HK-2 (cell line): ENCODE measurements at regions not wholly inside any gene's neighbourhood (a gene's known extent, or its start where the extent isn't known, plus 50 kb on each side); places are given as distances from the start of the nearest gene placed in this dataset.
A peak's percentile ranks its signal among the peaks of the same experiment; 100 is the strongest.
"Not testable (repeated sequence)": the region's sequence is repeated elsewhere in the genome, so short reads cannot be mapped to it uniquely, and the experiment has no call there.

Experiments
- DNase-seq: peaks from one replicate; pipeline ENCODE4 v3.0.0-alpha.2; 2018; ENCODE audit not compliant: unreplicated experiment

DNA sequence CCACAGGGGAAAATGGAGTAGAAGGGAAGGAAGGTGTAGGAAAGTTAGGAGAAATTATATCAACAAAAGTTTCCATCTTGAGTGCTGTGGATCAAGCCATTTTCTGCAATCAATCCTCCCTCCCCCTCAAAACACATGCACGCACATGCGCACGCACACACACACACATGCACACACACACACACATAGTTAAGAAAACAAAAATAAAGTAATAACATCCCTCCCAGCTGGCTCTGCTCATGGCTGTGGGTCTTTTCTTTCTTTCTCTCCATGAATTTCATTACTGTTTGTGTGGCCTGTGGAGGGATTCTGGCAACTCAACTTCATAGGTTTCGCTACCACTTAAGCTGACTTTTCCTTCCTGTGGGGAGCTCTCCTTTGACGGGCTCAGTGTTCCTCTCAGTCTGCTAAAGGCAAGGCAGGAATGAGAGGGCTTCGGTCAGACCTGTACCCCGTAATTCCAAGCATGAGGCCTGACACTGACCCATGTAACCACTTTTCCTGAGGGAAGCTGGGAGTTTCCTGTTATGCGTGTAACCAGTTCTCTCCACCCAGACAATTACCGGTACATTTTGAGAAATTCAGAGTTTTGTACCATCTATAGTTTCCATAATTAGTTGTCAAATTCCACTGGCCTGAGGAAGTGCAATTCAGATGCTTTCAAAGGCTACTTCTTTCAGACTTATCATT is 79.8 kb downstream of the ZNF92 start:
- DNase-seq = no peak

DNA sequence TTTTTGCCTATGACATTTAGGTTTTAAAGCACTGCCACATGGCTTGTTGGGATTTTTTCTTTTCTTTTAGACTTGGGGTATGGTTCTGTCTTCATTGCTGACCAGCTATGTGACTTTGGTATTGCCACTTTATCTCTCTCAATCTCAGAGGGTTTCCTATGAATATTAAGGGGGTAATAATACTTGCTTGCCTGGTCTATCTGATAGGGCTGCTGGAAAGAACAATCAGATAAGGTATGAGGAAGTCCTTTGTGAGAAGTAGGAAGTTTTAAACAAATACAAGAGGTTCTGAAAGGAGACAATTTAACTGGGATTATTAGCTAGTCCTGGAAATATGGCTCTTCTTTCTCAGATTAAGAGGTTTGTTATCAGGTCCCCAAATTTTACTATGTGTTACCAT is 80.8 kb downstream of the ZNF92 start:
- DNase-seq = no peak

DNA sequence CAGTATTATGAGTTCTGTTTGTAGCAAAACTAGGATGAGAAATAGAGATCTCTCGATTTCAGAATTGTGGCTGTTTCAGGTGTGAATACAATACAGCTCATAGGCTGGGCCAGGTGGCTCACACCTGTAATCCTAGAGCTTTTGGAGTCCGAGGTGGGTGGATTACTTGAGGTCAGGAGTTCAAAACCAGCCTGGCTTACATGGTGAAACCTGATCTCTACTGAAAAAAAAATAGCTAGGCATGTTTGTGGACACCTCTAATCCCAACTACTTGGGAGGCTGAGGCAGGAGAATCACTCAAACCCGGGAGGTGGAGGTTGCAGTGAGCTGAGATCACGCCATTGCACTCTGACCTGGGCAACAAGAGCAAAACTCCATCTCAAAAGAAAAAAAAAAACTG is 81.4 kb downstream of the ZNF92 start:
- DNase-seq = not testable (repeated sequence)

DNA sequence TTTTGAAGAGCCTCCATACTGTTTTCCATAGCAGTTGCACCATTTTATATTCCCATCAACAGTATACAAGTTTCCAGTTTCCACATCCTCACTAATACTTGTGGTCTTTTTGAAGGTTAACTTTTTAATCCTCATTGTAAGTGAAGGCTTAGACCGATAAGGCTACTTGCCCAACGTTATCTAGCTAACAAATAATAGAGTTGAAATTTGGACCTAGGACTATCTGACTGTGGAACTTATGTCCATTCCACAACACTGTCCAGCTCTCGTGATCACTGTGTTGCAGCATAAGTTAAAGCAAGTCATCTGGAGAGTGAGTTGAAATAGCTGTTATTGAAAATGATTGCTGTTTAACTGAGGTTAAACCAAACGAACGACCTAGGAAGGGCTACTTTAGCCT is 84.0 kb downstream of the ZNF92 start:
- no peak for DNase-seq

DNA sequence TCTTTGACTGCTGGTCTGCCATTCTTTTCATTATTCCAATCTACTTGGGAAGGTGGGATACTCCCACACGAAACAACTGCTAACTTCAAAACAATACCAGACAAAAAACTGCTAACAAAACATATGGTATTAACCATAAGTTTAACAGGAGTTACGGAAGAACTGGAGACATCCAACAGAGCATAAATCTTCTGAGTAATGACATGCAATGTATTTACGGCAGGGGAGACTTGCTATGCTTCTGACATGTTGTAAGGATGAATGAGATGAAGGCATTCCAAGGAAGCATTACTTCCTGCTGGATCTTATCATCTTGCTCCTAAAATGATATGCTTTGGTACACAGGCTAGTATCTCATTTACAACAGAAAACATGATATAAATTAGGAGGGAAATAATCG is 85.8 kb downstream of the ZNF92 start:
- DNase-seq = no peak

DNA sequence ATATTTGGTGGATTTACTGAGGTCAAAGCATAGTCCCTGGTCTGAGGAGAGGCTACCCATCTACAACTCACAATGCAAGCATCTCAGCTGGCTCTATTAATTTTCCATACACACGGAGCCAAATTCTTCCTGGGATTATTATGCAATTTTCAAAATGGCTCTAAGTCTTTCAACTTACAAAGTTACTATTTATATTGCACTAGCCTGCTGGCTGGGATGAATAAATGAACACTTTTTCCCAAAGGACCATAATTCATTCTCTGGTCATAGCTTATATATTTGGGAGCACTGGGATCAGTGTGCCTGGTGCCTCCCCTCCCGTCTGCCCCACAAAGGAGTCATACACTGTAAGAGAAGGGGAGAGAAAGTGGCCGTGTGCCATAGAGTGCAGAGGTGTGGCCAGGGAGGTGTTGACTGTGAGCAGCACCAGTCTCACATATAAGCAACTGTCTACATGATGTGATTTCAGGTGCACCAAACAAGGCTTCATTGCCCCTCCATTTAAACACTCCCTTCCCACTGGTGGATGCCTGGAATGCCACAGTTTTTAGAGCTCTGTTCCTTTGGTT is 88.6 kb downstream of the ZNF92 start:
- no peak for DNase-seq

DNA sequence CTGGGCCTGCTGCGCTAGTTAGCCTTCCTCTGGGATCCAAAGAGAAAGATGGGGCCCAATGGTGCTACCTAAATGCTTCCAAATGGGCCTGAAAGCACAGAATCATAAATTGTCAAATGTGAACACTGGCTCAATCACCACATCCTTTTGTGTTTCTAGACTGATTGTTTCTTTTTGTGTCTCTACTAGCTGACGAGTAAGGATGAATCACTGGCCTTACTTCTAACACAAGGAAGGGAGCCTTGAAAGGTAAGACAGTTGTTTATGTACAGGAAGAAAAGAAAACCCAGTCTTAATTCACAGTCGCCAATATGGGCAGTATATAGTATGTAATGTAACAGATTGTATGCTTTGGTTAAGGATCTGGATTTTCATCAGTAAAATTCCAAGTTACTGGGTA is 89.5 kb downstream of the ZNF92 start:
- DNase-seq = no peak

DNA sequence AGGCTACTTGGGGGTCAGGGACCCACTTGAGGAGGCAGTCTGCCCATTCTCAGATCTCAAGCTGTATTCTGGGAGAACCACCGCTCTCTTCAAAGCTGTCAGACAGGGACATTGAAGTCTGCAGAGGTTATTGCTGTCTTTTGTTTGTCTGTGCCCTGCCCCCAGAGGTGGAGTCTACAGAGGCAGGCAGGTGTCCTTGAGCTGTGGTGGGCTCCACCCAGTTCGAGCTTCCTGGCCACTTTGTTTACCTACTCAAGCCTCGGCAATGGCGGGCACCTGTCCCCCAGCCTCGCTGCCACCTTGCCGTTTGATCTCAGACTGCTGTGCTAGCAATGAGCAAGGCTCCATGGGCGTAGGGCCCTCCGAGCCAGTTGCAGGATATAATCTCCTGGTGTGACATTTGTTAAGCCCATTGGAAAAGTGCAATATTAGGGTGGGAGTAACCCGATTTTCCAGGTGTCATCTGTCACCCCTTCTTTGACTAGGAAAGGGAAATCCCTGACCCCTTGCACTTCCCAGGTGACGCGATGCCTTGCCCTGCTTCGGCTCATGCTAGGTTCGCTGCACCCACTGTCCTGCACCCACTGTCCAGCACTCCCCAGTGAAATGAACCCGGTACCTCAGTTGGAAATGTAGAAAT is 96.4 kb downstream of the ZNF92 start:
- not testable (repeated sequence) for DNase-seq

DNA sequence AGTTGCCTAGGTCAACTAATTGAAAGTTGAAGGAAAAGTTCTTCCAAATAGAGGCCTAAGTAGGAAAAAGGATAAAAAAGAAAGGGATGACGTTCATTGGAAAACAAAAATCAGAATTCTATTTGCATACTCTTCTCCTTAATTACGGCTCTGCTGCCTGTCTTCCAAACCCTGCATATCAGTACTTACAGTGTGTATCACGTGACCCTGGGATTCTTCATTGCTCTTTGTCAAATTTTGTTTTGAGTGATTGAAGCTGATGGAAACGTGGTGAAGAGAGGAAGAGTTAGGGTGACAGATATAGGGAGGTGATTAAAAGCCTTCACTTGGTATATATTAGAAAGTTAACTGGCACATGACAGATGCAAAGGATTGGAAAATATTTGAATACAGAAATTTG is 97.9 kb downstream of the ZNF92 start:
- DNase-seq = no peak

DNA sequence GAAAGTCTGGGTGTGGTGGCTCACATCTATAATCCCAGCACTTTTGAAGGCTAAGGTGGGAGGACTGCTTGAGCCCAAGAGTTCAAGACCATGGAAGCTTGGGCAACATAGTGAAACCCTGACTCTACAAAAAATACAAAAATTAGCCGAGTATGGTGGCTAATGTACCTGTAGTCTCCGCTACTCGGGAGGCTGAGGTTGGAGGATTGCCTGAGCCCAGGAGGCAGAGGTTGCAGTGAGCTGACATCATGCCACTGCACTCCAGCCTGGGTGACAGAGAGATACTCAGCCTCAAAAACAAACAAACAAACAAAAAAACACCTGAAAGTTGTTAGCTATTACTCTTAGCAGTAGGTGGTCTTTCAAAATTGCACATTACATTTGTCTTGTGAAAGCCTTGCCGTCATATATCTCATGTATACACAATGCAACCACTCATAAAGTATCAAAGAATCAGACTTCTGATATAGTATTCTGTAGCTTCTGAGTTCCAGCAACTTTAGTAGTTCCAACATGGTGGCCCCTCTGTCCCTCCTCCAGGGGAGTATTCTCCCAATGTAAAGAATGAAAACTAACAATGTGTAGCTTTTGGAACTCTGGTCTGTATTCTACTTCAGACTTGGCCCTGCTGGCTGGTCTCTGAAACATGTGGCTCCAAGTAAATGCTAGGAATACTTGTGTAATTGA is 101.5 kb downstream of the ZNF92 start:
- no peak for DNase-seq

DNA sequence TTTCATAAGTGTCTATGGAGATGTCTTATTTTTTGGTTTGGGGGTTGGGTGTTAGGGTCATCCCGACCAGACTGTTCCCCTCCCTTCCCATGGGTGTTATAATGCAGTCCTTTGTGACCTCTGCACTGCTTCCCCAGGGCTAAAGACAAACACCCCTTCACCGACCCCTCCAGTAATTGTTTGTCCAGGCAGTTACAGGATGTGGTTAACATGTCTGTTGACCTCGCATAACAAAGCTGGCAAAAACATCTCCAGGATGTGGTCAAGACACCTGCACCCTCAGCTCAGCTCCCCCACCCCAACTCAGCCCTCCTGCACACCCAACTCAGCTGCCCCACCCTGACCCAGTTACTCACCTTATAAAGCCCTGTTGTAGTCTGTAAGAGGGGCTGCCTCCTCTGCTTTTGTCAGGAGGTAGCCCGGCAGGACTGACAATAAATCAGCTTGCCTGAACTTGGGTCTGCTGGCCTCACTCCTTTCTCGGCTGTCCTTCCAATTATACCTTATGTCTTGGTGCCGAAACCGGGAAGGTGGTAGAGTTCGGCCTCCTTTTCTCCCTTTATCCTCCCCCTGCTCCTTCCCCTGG is 102.2 kb downstream of the ZNF92 start:
- DNase-seq = no peak

DNA sequence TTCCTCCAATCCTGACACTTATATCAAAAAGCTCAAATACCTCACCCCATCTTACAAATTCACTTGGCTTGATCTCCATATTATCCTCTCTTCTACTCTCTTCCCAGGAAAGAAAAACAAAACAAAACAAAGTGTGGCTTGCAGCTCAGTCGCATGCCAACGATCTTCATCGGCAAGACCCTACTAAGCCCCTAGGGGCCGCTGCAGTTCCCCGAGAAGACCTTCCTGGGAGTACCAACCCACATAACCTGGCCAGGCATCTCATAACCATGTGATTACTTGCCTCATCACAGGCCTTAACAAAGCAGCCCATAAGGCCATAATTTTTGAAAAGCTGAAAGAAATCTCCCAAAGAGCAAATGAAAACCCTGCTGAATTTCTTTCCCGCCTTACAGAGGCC is 103.7 kb downstream of the ZNF92 start:
- peak; percentile 6 for DNase-seq

DNA sequence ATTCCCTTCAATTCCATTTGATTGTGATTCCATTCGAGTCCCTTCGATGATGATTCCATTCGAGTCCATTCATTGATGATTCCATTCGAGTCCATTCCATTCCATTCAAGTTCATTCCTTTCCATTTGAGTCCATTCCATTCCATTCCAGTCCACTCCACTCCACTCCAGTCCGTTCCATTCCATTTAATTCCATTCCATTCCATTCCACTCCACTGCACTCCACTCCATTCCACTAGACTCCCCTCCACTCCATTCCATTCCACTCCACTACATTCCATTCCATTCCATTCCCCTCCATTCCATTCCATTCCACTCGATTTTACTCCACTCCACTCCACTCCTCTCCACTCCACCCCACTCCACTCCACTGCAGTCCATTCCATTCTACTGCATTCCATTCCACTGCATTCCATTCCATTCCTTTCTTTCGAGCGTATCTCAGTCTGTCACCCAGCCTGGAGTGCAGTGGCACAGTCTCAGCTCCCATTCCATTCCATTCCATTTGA is 115.7 kb downstream of the ZNF92 start:
- DNase-seq = no peak

DNA sequence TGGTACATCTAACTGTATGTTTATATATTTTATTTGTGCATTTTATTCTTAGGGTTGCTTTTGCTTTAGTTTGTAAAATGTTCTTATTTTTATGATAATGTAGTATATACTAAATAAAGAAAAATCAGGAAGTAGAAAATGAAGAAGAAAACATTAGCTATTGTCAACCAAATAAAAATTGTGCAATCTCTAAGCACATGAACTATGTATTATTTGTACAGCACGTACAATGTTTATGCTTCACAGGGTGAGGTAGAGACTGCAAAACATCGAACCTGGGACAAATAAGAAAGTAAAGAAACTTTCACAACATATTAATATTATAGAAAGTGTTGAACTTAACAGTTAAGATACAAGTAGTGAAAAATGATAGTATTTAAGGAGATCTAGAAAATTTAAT is 123.0 kb downstream of the ZNF92 start:
- DNase-seq = not testable (repeated sequence)

DNA sequence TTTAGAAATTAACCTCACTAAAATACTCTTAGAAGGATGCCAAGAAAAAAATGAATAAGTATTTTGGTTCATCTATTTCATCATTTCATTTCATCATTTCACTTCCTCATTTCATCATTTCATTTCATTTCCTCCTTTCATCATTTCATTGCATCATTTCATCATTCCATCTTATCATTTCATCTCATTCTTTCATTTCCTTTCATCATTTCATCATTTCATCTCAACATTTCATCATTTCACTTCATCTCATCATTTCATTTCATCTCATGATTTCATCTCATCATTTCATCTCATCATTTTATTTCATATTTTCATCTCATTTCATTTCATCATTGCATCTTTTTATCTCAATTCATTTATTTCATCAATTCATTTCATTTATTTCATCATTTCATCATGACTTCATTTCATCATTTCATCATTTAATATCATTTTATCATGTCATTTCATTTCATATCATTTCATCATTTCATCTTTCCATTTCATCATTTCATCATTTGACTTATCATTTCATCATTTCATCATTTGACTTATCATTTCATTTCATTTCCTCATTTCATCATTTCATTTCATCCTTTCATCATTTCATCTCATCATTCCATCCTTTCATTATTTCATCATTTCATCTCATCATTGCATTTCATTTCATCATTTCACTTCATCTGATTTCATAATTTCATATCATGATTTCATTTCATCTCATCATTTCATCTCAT is 129.9 kb downstream of the ZNF92 start:
- no peak for DNase-seq

DNA sequence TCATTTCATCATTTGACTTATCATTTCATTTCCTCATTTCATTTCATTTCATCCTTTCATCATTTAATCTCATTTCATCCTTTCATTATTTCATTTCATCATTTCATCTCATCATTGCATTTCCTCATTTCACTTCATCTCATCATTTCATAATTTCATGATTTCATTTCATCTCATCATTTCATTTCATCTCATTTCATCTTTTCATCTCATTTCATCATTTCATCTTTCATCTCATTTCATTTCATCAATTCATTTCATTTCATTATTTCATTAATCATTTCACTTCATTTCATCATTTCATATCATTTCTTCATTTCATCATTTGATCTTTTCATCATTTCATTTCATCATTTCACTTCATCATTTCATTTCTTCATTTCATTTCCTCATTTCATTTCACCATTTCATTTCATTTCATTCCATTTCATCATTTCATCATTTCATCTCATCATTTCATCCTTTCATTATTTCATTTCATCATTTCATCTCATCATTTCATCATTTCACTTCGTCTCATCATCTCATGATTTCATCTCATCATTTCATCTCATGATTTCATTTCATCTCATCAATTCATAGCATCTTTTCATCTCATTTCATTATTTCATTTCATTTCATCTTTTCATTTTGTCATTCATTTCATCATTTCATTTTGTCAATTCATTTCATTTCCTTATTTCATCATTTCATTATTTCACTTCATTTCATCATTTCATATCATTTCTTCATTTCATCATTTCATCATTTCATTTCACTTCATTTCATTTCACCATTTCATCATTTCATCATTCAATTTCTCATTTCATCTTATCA is 131.1 kb downstream of the ZNF92 start:
- DNase-seq = not testable (repeated sequence)

DNA sequence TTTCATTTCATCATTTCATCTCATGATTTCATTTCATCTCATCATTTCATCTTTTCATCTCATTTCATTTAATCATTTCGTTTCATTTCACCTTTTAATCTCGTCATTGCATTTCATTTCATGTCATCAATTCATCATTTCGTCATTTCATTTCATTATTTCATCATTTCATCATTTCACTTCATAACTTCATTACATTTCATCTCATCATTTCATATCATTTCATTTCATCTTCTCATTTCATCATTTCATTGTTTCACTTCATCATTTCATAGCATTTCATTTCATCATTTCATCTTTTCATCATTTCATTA is 131.6 kb downstream of the ZNF92 start:
- not testable (repeated sequence) for DNase-seq

DNA sequence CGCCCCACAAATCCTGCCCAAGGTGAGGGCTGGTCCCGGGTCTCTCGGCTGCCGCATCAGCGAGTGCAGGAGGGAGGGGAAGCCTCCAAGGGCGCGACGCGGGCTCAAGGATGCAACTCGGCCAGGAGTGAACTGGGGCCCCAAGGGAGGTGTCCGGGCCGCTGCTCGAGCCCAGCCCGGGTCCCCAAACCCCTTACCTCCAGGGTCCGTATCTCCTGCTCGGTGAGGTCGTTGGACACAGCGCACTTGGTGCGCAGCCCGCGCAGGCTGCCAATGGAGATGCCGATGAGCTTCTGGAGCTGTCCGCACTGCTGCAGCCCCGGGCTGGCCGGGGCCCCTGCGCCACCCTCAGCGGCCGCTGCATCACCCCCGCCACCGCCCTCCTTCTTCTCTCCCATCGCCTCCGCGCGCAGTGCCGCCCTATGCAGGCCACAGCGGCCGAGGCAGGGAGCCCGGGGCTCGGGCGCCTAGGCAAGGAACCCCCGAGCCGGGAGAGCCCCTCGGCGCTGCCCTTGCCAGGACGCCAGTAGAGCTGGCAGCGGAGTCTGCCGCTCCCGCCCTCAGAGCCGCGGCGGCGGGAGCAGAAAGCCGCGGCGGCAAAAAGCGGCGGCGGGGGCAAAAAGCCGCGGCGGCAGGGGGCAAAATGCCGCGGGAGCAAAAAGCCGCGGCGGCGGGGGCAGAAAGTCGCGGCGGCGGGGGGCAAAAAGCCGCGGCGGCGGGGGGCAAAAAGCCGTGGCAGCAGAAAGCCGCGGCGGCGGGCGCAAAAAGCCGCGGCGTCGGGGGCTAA is 135.1 kb downstream of the ZNF92 start:
- DNase-seq = peak; percentile 0

DNA sequence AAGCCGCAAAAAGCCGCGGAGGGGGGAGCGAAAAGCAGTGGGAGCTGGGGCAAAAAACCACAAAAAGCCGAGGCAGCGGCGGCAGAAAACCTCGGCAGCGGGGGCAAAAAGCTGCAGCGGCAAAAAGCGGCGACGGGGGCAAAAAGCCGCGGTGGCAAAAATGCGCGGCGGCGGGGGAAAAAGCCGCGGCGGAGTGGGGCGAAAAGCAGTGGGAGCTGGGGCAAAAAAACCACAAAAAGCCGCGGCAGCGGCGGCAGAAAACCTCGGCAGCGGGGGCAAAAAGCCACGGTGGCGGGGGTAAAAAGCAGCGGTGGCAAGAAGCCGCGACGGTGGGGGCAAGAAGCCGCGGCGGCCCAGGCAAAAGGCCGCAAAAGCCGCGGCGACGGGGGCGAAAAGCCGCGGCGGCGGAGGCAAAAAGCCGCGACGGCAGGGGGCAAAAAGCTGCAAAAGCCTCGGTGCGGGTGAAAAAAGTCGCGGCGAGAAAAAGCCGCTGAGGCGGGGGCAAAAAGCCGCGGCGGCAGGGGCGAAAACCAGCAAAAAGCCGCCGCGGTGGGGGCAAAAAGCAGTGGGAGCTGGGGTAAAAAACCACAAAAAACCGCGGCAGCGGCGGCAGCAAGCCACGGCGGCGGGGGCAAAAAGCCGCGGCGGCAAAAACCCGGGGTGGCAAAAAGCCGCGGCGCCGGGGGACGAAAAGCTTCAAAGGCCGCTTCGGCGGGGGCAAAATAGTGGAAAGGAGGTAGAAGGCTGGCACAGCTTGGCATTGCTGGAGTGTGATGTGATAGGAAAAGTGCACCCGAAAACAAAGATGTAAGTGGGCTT is 135.9 kb downstream of the ZNF92 start:
- peak; percentile 10 for DNase-seq
